NB4 (cell line): ENCODE measurements at regions not wholly inside any gene's neighbourhood (a gene's known extent, or its start where the extent isn't known, plus 50 kb on each side); places are given as distances from the start of the nearest gene placed in this dataset.

Experiments
- DNase-seq: peaks from one replicate; pipeline ENCODE4 v3.0.0; 2010; ENCODE audit warnings: low read depth
- H3K4me3 ChIP-seq: one replicate; pipeline ENCODE4 v1.5.1; 2011; ENCODE audit warnings: mild to moderate bottlenecking, low read depth, low read length, moderate library complexity
- CTCF ChIP-seq: IDR thresholded peaks from one replicate; pipeline ENCODE4 v1.5.1; 2012; ENCODE audit warnings: low read depth, low read length
- MAX ChIP-seq: IDR thresholded peaks from 2 replicates; pipeline ENCODE4 v1.6.1; 2011; ENCODE audit warnings: low read depth, low read length
- MYC ChIP-seq: IDR thresholded peaks from 2 replicates; pipeline ENCODE4 v1.6.1; 2011; ENCODE audit warnings: low read depth, low read length
- POLR2A ChIP-seq: IDR thresholded peaks from 2 replicates; pipeline ENCODE4 v1.6.1; 2011; ENCODE audit warnings: mild to moderate bottlenecking; ENCODE audit not compliant: insufficient read length; ENCODE audit errors: extremely low read depth

GRCh38 chr12:83796531-83796930, 1109.8 kb downstream of the TMTC2 start:
- DNase-seq, result no peak
- H3K4me3 ChIP-seq, result no peak overlapping the region
- TF ChIP-seq MAX (no peak), CTCF (no peak), POLR2A (no peak), MYC (no peak)

GRCh38 chr12:83793616-83794015, 1106.9 kb downstream of the TMTC2 start:
- TF ChIP-seq MYC (no peak), POLR2A (no peak), MAX (no peak)

GRCh38 chr12:83784298-83784890, 1097.7 kb downstream of the TMTC2 start:
- no peak overlapping the region for H3K4me3 ChIP-seq
- no peak for TF ChIP-seq MYC
- TF ChIP-seq CTCF, result no peak
- no peak for TF ChIP-seq POLR2A
- TF ChIP-seq MAX, result no peak
- no peak for DNase-seq

More at GRCh38 chr12:83793616-83794015, 1106.9 kb downstream of the TMTC2 start:
- H3K4me3 ChIP-seq, result no peak overlapping the region
- DNase-seq, result no peak

- H3K4me3 ChIP-seq, result no peak overlapping the region
- no peak for TF ChIP-seq CTCF
- no peak for TF ChIP-seq MYC
- TF ChIP-seq POLR2A, result no peak
- TF ChIP-seq MAX, result no peak
These were observed 1092.8 kb downstream of the TMTC2 start for GRCh38 chr12:83779526-83779925.

GRCh38 chr12:83769151-83769550, 1082.4 kb downstream of the TMTC2 start:
- no peak overlapping the region for H3K4me3 ChIP-seq
- TF ChIP-seq POLR2A (no peak), MYC (no peak)
- no peak for DNase-seq

More at GRCh38 chr12:83779526-83779925, 1092.8 kb downstream of the TMTC2 start:
- no peak for DNase-seq

- DNase-seq, result no peak
- TF ChIP-seq MAX (no peak), MYC (no peak), POLR2A (no peak), CTCF (no peak)
- no peak overlapping the region for H3K4me3 ChIP-seq
These were observed 1081.0 kb downstream of the TMTC2 start for GRCh38 chr12:83767723-83768122.

- H3K4me3 ChIP-seq, result no peak overlapping the region
- TF ChIP-seq MAX, result no peak
- TF ChIP-seq POLR2A, result no peak
- TF ChIP-seq CTCF, result no peak
- TF ChIP-seq MYC, result no peak
- DNase-seq, result no peak
These were observed 1076.7 kb downstream of the TMTC2 start for GRCh38 chr12:83763425-83763824.
